ENCODE measurements at regions not wholly inside any gene's neighbourhood (a gene's known extent, or its start where the extent isn't known, plus 50 kb on each side); places are given as distances from the start of the nearest gene placed in this dataset.

- TF ChIP-seq, protein P1, sequence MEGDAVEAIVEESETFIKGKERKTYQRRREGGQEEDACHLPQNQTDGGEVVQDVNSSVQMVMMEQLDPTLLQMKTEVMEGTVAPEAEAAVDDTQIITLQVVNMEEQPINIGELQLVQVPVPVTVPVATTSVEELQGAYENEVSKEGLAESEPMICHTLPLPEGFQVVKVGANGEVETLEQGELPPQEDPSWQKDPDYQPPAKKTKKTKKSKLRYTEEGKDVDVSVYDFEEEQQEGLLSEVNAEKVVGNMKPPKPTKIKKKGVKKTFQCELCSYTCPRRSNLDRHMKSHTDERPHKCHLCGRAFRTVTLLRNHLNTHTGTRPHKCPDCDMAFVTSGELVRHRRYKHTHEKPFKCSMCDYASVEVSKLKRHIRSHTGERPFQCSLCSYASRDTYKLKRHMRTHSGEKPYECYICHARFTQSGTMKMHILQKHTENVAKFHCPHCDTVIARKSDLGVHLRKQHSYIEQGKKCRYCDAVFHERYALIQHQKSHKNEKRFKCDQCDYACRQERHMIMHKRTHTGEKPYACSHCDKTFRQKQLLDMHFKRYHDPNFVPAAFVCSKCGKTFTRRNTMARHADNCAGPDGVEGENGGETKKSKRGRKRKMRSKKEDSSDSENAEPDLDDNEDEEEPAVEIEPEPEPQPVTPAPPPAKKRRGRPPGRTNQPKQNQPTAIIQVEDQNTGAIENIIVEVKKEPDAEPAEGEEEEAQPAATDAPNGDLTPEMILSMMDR (IDR thresholded peaks at IDR 0.05) = no peak
- TF ChIP-seq POLR2A (IDR thresholded peaks at IDR 0.05) (no peak), POLR2AphosphoS5 (IDR thresholded peaks at IDR 0.05; ENCODE audit: insufficient read depth in 1 of 2, low read depth in 1 of 2) (no peak)
Observed at GRCh38 chr6:144978208-144978607, 693.1 kb downstream of the UTRN start.

All from vagina (tissue), 2 donors.